ENCODE measurements at regions not wholly inside any gene's neighbourhood (a gene's known extent, or its start where the extent isn't known, plus 50 kb on each side); places are given as distances from the start of the nearest gene placed in this dataset.

GRCh38 chr12:4044736-4045730, 171.8 kb upstream of the PARP11 start:
- POLR2A ChIA-PET, result no interaction called here
- BruUV-seq (replicated peaks), result no TSS peak
- intact Hi-C loops (cut with micrococcal nuclease), result no loop called here

GRCh38 chr12:4044101-4044500, 170.9 kb upstream of the PARP11 start:
- Mint-ChIP-seq H3K27me3 (ENCODE audit: insufficient read depth, unreplicated experiment) (peaks cover 33% of the 10 kb centered on the region), H3K4me1 (ENCODE audit: insufficient read depth, unreplicated experiment) (no peaks in the 10 kb centered on the region), H3K27ac (ENCODE audit: low read depth, unreplicated experiment) (no peak overlapping the region), H3K9me3 (ENCODE audit: unreplicated experiment) (no peaks in the 10 kb centered on the region), H3K4me3 (ENCODE audit: unreplicated experiment) (no peak overlapping the region), H3K36me3 (ENCODE audit: insufficient read depth, unreplicated experiment) (no peaks in the 10 kb centered on the region)
- intact Hi-C loops (cut with micrococcal nuclease), result no loop called here
- POLR2A ChIA-PET, result no interaction called here
- CTCF ChIA-PET, result interaction anchor here (0.6 to 9.7 kb wide), 3 partner anchors 47 to 161 kb away, joined by 3 to 403 read pairs (median 15); no protein-coding TSS in a partner anchor
- no TSS peak for BruUV-seq (replicated peaks)
- DNase-seq (ENCODE audit: unreplicated experiment), result no peak
- TF ChIP-seq CTCF (IDR thresholded peaks at IDR 0.05; ENCODE audit: unreplicated experiment), result no peak

More at GRCh38 chr12:4044736-4045730, 171.8 kb upstream of the PARP11 start:
- no peak overlapping the region for H3K4me3 Mint-ChIP-seq (ENCODE audit: unreplicated experiment)
- no peak overlapping the region for H3K27ac Mint-ChIP-seq (ENCODE audit: low read depth, unreplicated experiment)
- H3K27me3 Mint-ChIP-seq (ENCODE audit: insufficient read depth, unreplicated experiment), result peaks cover 33% of the 10 kb centered on the region
- H3K4me1 Mint-ChIP-seq (ENCODE audit: insufficient read depth, unreplicated experiment), result no peaks in the 10 kb centered on the region
- H3K36me3 Mint-ChIP-seq (ENCODE audit: insufficient read depth, unreplicated experiment), result no peaks in the 10 kb centered on the region
- TF ChIP-seq CTCF (IDR thresholded peaks at IDR 0.05; ENCODE audit: unreplicated experiment), result no peak
- H3K9me3 Mint-ChIP-seq (ENCODE audit: unreplicated experiment), result no peaks in the 10 kb centered on the region
- CTCF ChIA-PET, result interaction anchor here (0.6 to 9.7 kb wide), 5 partner anchors 8 to 159 kb away, joined by 3 to 403 read pairs (median 5); no protein-coding TSS in a partner anchor
- DNase-seq (ENCODE audit: unreplicated experiment), result no peak

GRCh38 chr12:4041187-4041885, 168.1 kb upstream of the PARP11 start:
- BruUV-seq (replicated peaks), result no TSS peak
- Mint-ChIP-seq H3K9me3 (ENCODE audit: unreplicated experiment) (no peaks in the 10 kb centered on the region), H3K27ac (ENCODE audit: low read depth, unreplicated experiment) (no peak overlapping the region), H3K36me3 (ENCODE audit: insufficient read depth, unreplicated experiment) (no peaks in the 10 kb centered on the region), H3K4me3 (ENCODE audit: unreplicated experiment) (no peak overlapping the region), H3K4me1 (ENCODE audit: insufficient read depth, unreplicated experiment) (peaks cover 10% of the 10 kb centered on the region), H3K27me3 (ENCODE audit: insufficient read depth, unreplicated experiment) (peaks cover 25% of the 10 kb centered on the region)
- no peak for TF ChIP-seq CTCF (IDR thresholded peaks at IDR 0.05; ENCODE audit: unreplicated experiment)
- intact Hi-C loops (cut with micrococcal nuclease), result no loop called here
- DNase-seq (ENCODE audit: unreplicated experiment), result no peak
- CTCF ChIA-PET, result interaction anchor here (0.7 to 9.7 kb wide), 6 partner anchors 15 to 267 kb away, joined by 3 to 403 read pairs (median 72); partner anchors contain the start of gene CCND2
- POLR2A ChIA-PET, result no interaction called here

- Mint-ChIP-seq H3K9me3 (ENCODE audit: unreplicated experiment) (no peaks in the 10 kb centered on the region), H3K27ac (ENCODE audit: low read depth, unreplicated experiment) (no peak overlapping the region), H3K4me3 (ENCODE audit: unreplicated experiment) (no peak overlapping the region), H3K27me3 (ENCODE audit: insufficient read depth, unreplicated experiment) (peaks cover 11% of the 10 kb centered on the region), H3K36me3 (ENCODE audit: insufficient read depth, unreplicated experiment) (no peaks in the 10 kb centered on the region), H3K4me1 (ENCODE audit: insufficient read depth, unreplicated experiment) (peaks cover 10% of the 10 kb centered on the region)
- DNase-seq (ENCODE audit: unreplicated experiment), result no peak
- BruUV-seq (replicated peaks), result no TSS peak
- TF ChIP-seq CTCF (IDR thresholded peaks at IDR 0.05; ENCODE audit: unreplicated experiment), result no peak
- CTCF ChIA-PET, result interaction anchor here (0.7 to 9.7 kb wide), 11 partner anchors 7 to 741 kb away, joined by 3 to 403 read pairs (median 11); partner anchors contain the start of gene CCND2
- intact Hi-C loops (cut with micrococcal nuclease), result loop anchor here (5.0 kb wide), 1 partner anchor 738 kb away; no protein-coding TSS in a partner anchor
- POLR2A ChIA-PET, result no interaction called here
Measured at GRCh38 chr12:4039931-4040330, 166.7 kb upstream of the PARP11 start.

Measured in MCF 10A (cell line).